SK-N-SH (cell line): ENCODE measurements at regions not wholly inside any gene's neighbourhood (a gene's known extent, or its start where the extent isn't known, plus 50 kb on each side); places are given as distances from the start of the nearest gene placed in this dataset.

ENCODE experiments used
- CTCF ChIA-PET: fragments of 300-600, 350-600 bp; formaldehyde crosslinking; extraction: SDS; loops from one replicate; lab custom pipeline; 2021; lab: Yijun Ruan, JAX
- POLR2A ChIA-PET: fragments of 350-600 bp; sonication (Branson Sonifier 250); formaldehyde crosslinking; extraction: SDS; loops from one replicate; lab custom pipeline; 2020; ENCODE audit warnings: antibody characterized with exemption, inconsistent platforms; lab: Yijun Ruan, JAX
- DNase-seq: peaks from one replicate; pipeline ENCODE4 v3.0.0; 2012
- H2AFZ ChIP-seq: fragments of 200-600 bp; sonication (generic); 2 replicates; pipeline ENCODE4 v1.8.1; 2016; ENCODE audit warnings: antibody characterized with exemption, mild to moderate bottlenecking, low read depth
- H3F3A ChIP-seq: fragments of 200-600 bp; sonication (generic); replicated peaks from 2 replicates; pipeline ENCODE3; 2016; ENCODE audit warnings: antibody characterized with exemption, mild to moderate bottlenecking; ENCODE audit not compliant: insufficient read depth
- H3K27ac ChIP-seq, 2 experiments: fragments of 200-500 bp in 1 of 2; fragments of 200-600 bp in 1 of 2; sonication (Bioruptor generic) in 1 of 2; sonication (generic), shearing (Covaris generic) in 1 of 2; 2 replicates each; pipeline versions ENCODE4 v1.5.1 to v1.6.1; 2014 to 2016; ENCODE audit warnings: low read depth in 2 of 2, inconsistent platforms in 1 of 2, low read length in 1 of 2, mild to moderate bottlenecking in 1 of 2, mixed read lengths in 1 of 2
- H3K27me3 ChIP-seq: fragments of 200-600 bp; sonication (generic), shearing (Covaris generic); 2 replicates; pipeline ENCODE4 v1.6.1; 2016; ENCODE audit warnings: mixed run types; ENCODE audit not compliant: insufficient read depth
- H3K36me3 ChIP-seq, 2 experiments: fragments of 200-500 bp in 1 of 2; fragments of 200-600 bp in 1 of 2; sonication (Bioruptor generic) in 1 of 2; sonication (generic) in 1 of 2; replicated peaks in 1 of 2; 2 replicates each; pipeline versions ENCODE3 to v1.5.1; 2014 to 2016; ENCODE audit warnings: low read length in 1 of 2, mild to moderate bottlenecking in 1 of 2; ENCODE audit not compliant: insufficient read depth in 2 of 2, control insufficient read depth in 1 of 2
- H3K4me1 ChIP-seq, 2 experiments: fragments of 200-500 bp in 1 of 2; fragments of 200-600 bp in 1 of 2; sonication (Bioruptor generic) in 1 of 2; sonication (generic), shearing (Covaris generic) in 1 of 2; 2 replicates each; pipeline versions ENCODE4 v1.5.1 to v1.6.1; 2014 to 2016; ENCODE audit warnings: low read depth in 1 of 2, low read length in 1 of 2, mixed run types in 1 of 2; ENCODE audit not compliant: insufficient read depth in 2 of 2, control insufficient read depth in 1 of 2
- H3K4me2 ChIP-seq: fragments of 200-600 bp; sonication (generic), shearing (Covaris generic); 2 replicates; pipeline ENCODE4 v1.6.1; 2017; ENCODE audit warnings: mixed run types
- H3K4me3 ChIP-seq, 2 experiments: fragments of 200-500 bp in 1 of 2; fragments of 200-600 bp in 1 of 2; sonication (Bioruptor generic) in 1 of 2; sonication (generic), shearing (Covaris generic) in 1 of 2; 2 replicates each; pipeline versions ENCODE4 v1.5.1 to v1.8.1; 2014 to 2016; ENCODE audit warnings: low read depth in 2 of 2, inconsistent platforms in 1 of 2, low read length in 1 of 2, mild to moderate bottlenecking in 1 of 2, mixed read lengths in 1 of 2, moderate library complexity in 1 of 2
- H3K79me2 ChIP-seq: fragments of 200-600 bp; sonication (generic); 2 replicates; pipeline ENCODE4 v1.8.1; 2017; ENCODE audit warnings: mild to moderate bottlenecking; ENCODE audit not compliant: insufficient read depth
- H3K9ac ChIP-seq: fragments of 200-600 bp; sonication (generic); 2 replicates; pipeline ENCODE4 v1.6.1; 2017; ENCODE audit warnings: mixed run types
- H3K9me2 ChIP-seq: fragments of 200-600 bp; sonication (generic); 2 replicates; pipeline ENCODE4 v1.6.1; 2017; ENCODE audit warnings: mixed run types
- H3K9me3 ChIP-seq: fragments of 200-600 bp; sonication (generic); 2 replicates; pipeline ENCODE4 v1.6.1; 2017; ENCODE audit warnings: mixed run types, mild to moderate bottlenecking, moderate library complexity
- H4K20me1 ChIP-seq: fragments of 200-600 bp; sonication (generic); 2 replicates; pipeline ENCODE4 v1.6.1; 2017; ENCODE audit warnings: mild to moderate bottlenecking, mixed run types; ENCODE audit not compliant: insufficient read depth
- CHD2 ChIP-seq: fragments of 150-350 bp; IDR thresholded peaks from 2 replicates; pipeline ENCODE4 v1.6.1; 2018; ENCODE audit warnings: low read length; ENCODE audit not compliant: partially characterized antibody
- ELF1 ChIP-seq: IDR thresholded peaks from 2 replicates; pipeline ENCODE4 v1.4.0; 2012
- EZH2phosphoT487 ChIP-seq: fragments of 200-600 bp; sonication (generic); IDR thresholded peaks from 2 replicates; pipeline ENCODE4 v1.6.1; 2017; ENCODE audit warnings: low read depth, mixed run types, mild to moderate bottlenecking, antibody characterized with exemption, moderate library complexity, borderline replicate concordance
- FOXJ3 ChIP-seq: sonication (generic); formaldehyde crosslinking; IDR thresholded peaks from 2 replicates; pipeline ENCODE4 v1.5.1; 2020; ENCODE audit warnings: mild to moderate bottlenecking, missing genetic modification reagents
- GABPA ChIP-seq: IDR thresholded peaks from 2 replicates; pipeline ENCODE4 v1.4.0; 2012; ENCODE audit warnings: low read depth, mild to moderate bottlenecking
- GATA2 ChIP-seq: sonication (generic); formaldehyde crosslinking; IDR thresholded peaks from 2 replicates; pipeline ENCODE4 v1.5.0; 2020; ENCODE audit warnings: mild to moderate bottlenecking, missing genetic modification reagents
- MEF2A ChIP-seq: IDR thresholded peaks from 2 replicates; pipeline ENCODE4 v1.4.0; 2012; ENCODE audit warnings: low read depth, borderline replicate concordance
- POLR2AphosphoS5 ChIP-seq: IDR thresholded peaks from 2 replicates; pipeline ENCODE4 v1.6.1; 2012; ENCODE audit warnings: low read depth, low read length
- RCOR1 ChIP-seq: fragments of 150-350 bp; IDR thresholded peaks from 2 replicates; pipeline ENCODE4 v1.6.1; 2017; ENCODE audit warnings: antibody characterized with exemption, low read length
- TCF12 ChIP-seq: IDR thresholded peaks from 2 replicates; pipeline ENCODE4 v1.4.0; 2012
- TEAD4 ChIP-seq: IDR thresholded peaks from 2 replicates; pipeline ENCODE4 v1.4.0; 2012; ENCODE audit warnings: mild to moderate bottlenecking, borderline replicate concordance; ENCODE audit not compliant: insufficient read depth
- YY1 ChIP-seq: IDR thresholded peaks from 2 replicates; pipeline ENCODE4 v1.4.0; 2012; ENCODE audit warnings: low read depth, mild to moderate bottlenecking
- WGBS: methylation state at CpG from one replicate; pipeline ENCODE4 v1.1.6; 2017; ENCODE audit warnings: low lambda C conversion rate; 5-methylcytosine and 5-hydroxymethylcytosine counted together
- TF ChIP-seq, protein P1 (sequence below): IDR thresholded peaks from 2 replicates; pipeline ENCODE4 v1.6.1; 2012; ENCODE audit warnings: mild to moderate bottlenecking, low read depth, low read length, moderate library complexity
- TF ChIP-seq, protein P2 (sequence below): fragments of 150-350 bp; IDR thresholded peaks from 2 replicates; pipeline ENCODE4 v1.6.1; 2017; ENCODE audit warnings: antibody characterized with exemption, low read length, low read depth, borderline replicate concordance
- TF ChIP-seq, protein P3 (sequence below): IDR thresholded peaks from 2 replicates; pipeline ENCODE4 v1.4.0; 2012; ENCODE audit warnings: low read depth, borderline replicate concordance
- TF ChIP-seq, protein P4 (sequence below): IDR thresholded peaks from 2 replicates; pipeline ENCODE4 v1.4.0; 2012; ENCODE audit warnings: low read depth, borderline replicate concordance

DNA sequence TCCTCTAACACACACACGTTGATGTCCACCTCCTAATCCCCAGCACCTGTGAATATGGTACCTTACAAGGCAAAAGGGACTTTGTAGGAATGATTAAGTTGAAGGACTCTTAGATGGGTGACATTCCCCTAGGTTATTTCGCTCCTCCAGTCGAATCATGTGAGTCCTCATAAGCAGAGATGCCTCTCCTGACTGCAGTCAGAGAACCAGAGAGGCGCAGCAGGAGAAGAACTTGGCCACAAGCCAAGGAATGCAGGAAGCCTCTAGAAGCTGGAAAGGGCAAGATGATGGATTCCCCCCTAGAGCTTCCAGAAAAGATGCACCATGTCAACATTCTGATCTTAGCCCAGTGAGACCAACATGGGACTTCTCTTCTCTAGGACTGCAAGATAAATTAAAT is 133.1 kb upstream of the PTPRT start:
- 3% methylated on average over 4 of the region's 4 CpGs for WGBS
- H3K27ac ChIP-seq: no peak overlapping the region
- H3K4me2 ChIP-seq: no peak overlapping the region
- TF ChIP-seq MEF2A: no peak
- TF ChIP-seq, protein P1, sequence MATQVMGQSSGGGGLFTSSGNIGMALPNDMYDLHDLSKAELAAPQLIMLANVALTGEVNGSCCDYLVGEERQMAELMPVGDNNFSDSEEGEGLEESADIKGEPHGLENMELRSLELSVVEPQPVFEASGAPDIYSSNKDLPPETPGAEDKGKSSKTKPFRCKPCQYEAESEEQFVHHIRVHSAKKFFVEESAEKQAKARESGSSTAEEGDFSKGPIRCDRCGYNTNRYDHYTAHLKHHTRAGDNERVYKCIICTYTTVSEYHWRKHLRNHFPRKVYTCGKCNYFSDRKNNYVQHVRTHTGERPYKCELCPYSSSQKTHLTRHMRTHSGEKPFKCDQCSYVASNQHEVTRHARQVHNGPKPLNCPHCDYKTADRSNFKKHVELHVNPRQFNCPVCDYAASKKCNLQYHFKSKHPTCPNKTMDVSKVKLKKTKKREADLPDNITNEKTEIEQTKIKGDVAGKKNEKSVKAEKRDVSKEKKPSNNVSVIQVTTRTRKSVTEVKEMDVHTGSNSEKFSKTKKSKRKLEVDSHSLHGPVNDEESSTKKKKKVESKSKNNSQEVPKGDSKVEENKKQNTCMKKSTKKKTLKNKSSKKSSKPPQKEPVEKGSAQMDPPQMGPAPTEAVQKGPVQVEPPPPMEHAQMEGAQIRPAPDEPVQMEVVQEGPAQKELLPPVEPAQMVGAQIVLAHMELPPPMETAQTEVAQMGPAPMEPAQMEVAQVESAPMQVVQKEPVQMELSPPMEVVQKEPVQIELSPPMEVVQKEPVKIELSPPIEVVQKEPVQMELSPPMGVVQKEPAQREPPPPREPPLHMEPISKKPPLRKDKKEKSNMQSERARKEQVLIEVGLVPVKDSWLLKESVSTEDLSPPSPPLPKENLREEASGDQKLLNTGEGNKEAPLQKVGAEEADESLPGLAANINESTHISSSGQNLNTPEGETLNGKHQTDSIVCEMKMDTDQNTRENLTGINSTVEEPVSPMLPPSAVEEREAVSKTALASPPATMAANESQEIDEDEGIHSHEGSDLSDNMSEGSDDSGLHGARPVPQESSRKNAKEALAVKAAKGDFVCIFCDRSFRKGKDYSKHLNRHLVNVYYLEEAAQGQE: no peak
- TF ChIP-seq, protein P2, sequence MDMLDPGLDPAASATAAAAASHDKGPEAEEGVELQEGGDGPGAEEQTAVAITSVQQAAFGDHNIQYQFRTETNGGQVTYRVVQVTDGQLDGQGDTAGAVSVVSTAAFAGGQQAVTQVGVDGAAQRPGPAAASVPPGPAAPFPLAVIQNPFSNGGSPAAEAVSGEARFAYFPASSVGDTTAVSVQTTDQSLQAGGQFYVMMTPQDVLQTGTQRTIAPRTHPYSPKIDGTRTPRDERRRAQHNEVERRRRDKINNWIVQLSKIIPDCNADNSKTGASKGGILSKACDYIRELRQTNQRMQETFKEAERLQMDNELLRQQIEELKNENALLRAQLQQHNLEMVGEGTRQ: no peak
- no peak overlapping the region for H3K9ac ChIP-seq
- ChIA-PET POLR2A (no interaction called here), CTCF (no interaction called here)
- H3K36me3 ChIP-seq: no peaks in the 10 kb centered on the region
- peak; percentile 16 for DNase-seq
- no peaks in the 10 kb centered on the region for H3F3A ChIP-seq
- no peaks in the 10 kb centered on the region for H3K9me3 ChIP-seq
- H3K9me2 ChIP-seq: no peaks in the 10 kb centered on the region
- no peaks in the 10 kb centered on the region for H3K27me3 ChIP-seq
- no peak overlapping the region for H2AFZ ChIP-seq
- H3K79me2 ChIP-seq: no peaks in the 10 kb centered on the region
- H4K20me1 ChIP-seq: no peaks in the 10 kb centered on the region
- H3K4me3 ChIP-seq: no peak overlapping the region
- no peaks in the 10 kb centered on the region; a peak in 1 of 4 replicates for H3K4me1 ChIP-seq

DNA sequence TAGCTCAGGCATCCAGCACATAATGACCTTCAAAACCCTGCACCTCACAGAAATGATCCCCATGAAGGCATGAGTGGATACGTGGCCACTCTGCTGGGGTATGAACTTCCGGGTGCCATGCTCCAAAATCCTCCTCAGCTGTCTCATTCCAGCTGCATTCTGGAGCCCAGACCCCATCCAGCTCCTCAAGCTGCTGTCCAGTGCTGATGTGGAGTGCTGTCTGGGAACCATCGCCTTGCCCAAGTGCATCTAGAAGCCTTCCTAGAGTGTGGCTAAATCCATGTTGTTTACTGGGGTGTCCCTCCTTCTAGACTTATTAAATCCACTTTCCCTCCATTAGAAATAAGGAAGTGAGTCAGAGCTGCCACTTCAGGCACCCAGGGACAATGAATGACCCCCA is 130.8 kb upstream of the PTPRT start:
- Histone ChIP-seq H3K9me3 (no peaks in the 10 kb centered on the region), H3K4me2 (no peak overlapping the region), H3F3A (no peaks in the 10 kb centered on the region), H2AFZ (no peak overlapping the region), H3K9ac (no peak overlapping the region), H3K36me3 (no peaks in the 10 kb centered on the region), H3K27me3 (no peaks in the 10 kb centered on the region), H3K4me3 (no peak overlapping the region), H3K27ac (no peak overlapping the region), H3K9me2 (no peaks in the 10 kb centered on the region), H3K4me1 (no peaks in the 10 kb centered on the region; a peak in 1 of 4 replicates), H3K79me2 (no peaks in the 10 kb centered on the region), H4K20me1 (no peaks in the 10 kb centered on the region)
- ChIA-PET CTCF (no interaction called here), POLR2A (no interaction called here)
- WGBS: 33% methylated on average over 3 of the region's 3 CpGs
- DNase-seq: no peak
- TF ChIP-seq CHD2 (no peak), GABPA (no peak), EZH2phosphoT487 (no peak), GATA2 (CRISPR knock-in tag) (no peak), POLR2AphosphoS5 (no peak), FOXJ3 (CRISPR knock-in tag) (no peak), TEAD4 (no peak), ELF1 (no peak), TCF12 (no peak), RCOR1 (no peak), YY1 (no peak)
- TF ChIP-seq, protein P3, sequence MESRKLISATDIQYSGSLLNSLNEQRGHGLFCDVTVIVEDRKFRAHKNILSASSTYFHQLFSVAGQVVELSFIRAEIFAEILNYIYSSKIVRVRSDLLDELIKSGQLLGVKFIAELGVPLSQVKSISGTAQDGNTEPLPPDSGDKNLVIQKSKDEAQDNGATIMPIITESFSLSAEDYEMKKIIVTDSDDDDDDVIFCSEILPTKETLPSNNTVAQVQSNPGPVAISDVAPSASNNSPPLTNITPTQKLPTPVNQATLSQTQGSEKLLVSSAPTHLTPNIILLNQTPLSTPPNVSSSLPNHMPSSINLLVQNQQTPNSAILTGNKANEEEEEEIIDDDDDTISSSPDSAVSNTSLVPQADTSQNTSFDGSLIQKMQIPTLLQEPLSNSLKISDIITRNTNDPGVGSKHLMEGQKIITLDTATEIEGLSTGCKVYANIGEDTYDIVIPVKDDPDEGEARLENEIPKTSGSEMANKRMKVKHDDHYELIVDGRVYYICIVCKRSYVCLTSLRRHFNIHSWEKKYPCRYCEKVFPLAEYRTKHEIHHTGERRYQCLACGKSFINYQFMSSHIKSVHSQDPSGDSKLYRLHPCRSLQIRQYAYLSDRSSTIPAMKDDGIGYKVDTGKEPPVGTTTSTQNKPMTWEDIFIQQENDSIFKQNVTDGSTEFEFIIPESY: no peak
- TF ChIP-seq, protein P1: no peak
- TF ChIP-seq, protein P4, sequence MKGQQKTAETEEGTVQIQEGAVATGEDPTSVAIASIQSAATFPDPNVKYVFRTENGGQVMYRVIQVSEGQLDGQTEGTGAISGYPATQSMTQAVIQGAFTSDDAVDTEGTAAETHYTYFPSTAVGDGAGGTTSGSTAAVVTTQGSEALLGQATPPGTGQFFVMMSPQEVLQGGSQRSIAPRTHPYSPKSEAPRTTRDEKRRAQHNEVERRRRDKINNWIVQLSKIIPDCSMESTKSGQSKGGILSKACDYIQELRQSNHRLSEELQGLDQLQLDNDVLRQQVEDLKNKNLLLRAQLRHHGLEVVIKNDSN: no peak
